HG03565 (cell line): ENCODE measurements at regions not wholly inside any gene's neighbourhood (a gene's known extent, or its start where the extent isn't known, plus 50 kb on each side); places are given as distances from the start of the nearest gene placed in this dataset.
A peak's percentile ranks its signal among the peaks of the same experiment; 100 is the strongest.

ENCODE experiments used
- ATAC-seq: cut with Tn5 transposase; IDR thresholded peaks from one replicate; pipeline ENCODE4 v1.9.1; 2021; ENCODE audit warnings: mild to moderate bottlenecking, moderate library complexity; ENCODE audit not compliant: unreplicated experiment

GRCh38 chr11:111444040-111444439 lies 65.0 kb upstream of the POU2AF1 start:
- ATAC-seq: no peak

- no peak for ATAC-seq
Observed at GRCh38 chr11:111443640-111444039, 64.6 kb upstream of the POU2AF1 start.

GRCh38 chr11:111443032-111443431 lies 64.0 kb upstream of the POU2AF1 start:
- no peak for ATAC-seq

- no peak for ATAC-seq
Observed at GRCh38 chr11:111441443-111441842, 62.4 kb upstream of the POU2AF1 start.

GRCh38 chr11:111440416-111441205 lies 61.5 kb upstream of the POU2AF1 start:
- ATAC-seq: no peak

- no peak for ATAC-seq
Observed at GRCh38 chr11:111439901-111440300, 60.8 kb upstream of the POU2AF1 start.

- no peak for ATAC-seq
Observed at GRCh38 chr11:111438846-111439520, 59.9 kb upstream of the POU2AF1 start.

- ATAC-seq: no peak
Observed at GRCh38 chr11:111438168-111438567, 59.1 kb upstream of the POU2AF1 start.

GRCh38 chr11:111435046-111435698 lies 56.1 kb upstream of the POU2AF1 start:
- no peak for ATAC-seq

- peak; percentile 41 for ATAC-seq
Observed at GRCh38 chr11:111429066-111429506, 50.0 kb upstream of the POU2AF1 start.
